WTC11 (cell line): ENCODE measurements at regions not wholly inside any gene's neighbourhood (a gene's known extent, or its start where the extent isn't known, plus 50 kb on each side); places are given as distances from the start of the nearest gene placed in this dataset.

Experiments
- ATF1 ChIP-seq: sonication (generic); formaldehyde crosslinking; IDR thresholded peaks from 2 replicates; pipeline ENCODE4 v1.8.1; 2023; ENCODE audit warnings: mild to moderate bottlenecking, moderate library complexity, missing genetic modification reagents
- ATF2 ChIP-seq: sonication (generic); formaldehyde crosslinking; IDR thresholded peaks from 2 replicates; pipeline ENCODE4 v1.8.1; 2022; ENCODE audit warnings: low read depth, missing genetic modification reagents, borderline replicate concordance
- ZNF263 ChIP-seq: sonication (generic); formaldehyde crosslinking; IDR thresholded peaks from 2 replicates; pipeline ENCODE4 v1.8.1; 2022; ENCODE audit warnings: low read depth, mild to moderate bottlenecking, moderate library complexity, missing genetic modification reagents

- TF ChIP-seq ATF1 (CRISPR knock-in tag): no peak
- no peak for TF ChIP-seq ZNF263
- no peak for TF ChIP-seq ATF2 (CRISPR knock-in tag)
These were observed 692.1 kb upstream of the POU3F4 start for GRCh38 chrX:82816001-82816400.
